DOHH2 (cell line): ENCODE measurements at regions not wholly inside any gene's neighbourhood (a gene's known extent, or its start where the extent isn't known, plus 50 kb on each side); places are given as distances from the start of the nearest gene placed in this dataset.

Experiments used
- H3F3A ChIP-seq: fragments of 200-600 bp; sonication (generic), shearing (Covaris generic); 2 replicates; pipeline ENCODE4 v1.6.0; 2016; ENCODE audit warnings: antibody characterized with exemption, mild to moderate bottlenecking; ENCODE audit not compliant: control insufficient read depth, insufficient read depth
- H3K27ac ChIP-seq: fragments of 200-600 bp; sonication (generic); 2 replicates; pipeline ENCODE4 v1.5.1; 2014; ENCODE audit warnings: low read depth, mild to moderate bottlenecking, low read length, moderate library complexity
- H3K27me3 ChIP-seq: fragments of 200-600 bp; sonication (generic); 2 replicates; pipeline ENCODE4 v1.6.1; 2014; ENCODE audit warnings: mild to moderate bottlenecking, low read length, mixed read lengths; ENCODE audit not compliant: control insufficient read depth
- H3K36me3 ChIP-seq: fragments of 200-600 bp; sonication (generic); 2 replicates; pipeline ENCODE4 v1.6.1; 2014; ENCODE audit warnings: mild to moderate bottlenecking, low read length, moderate library complexity, mixed read lengths; ENCODE audit not compliant: control insufficient read depth
- H3K4me1 ChIP-seq: fragments of 200-600 bp; sonication (generic); 2 replicates; pipeline ENCODE4 v1.6.1; 2014; ENCODE audit warnings: mild to moderate bottlenecking, low read length, mixed read lengths; ENCODE audit not compliant: control insufficient read depth
- H3K4me2 ChIP-seq: fragments of 200-600 bp; sonication (generic); 2 replicates; pipeline ENCODE4 v1.6.0; 2014; ENCODE audit warnings: mild to moderate bottlenecking, low read length, moderate library complexity
- H3K4me3 ChIP-seq: fragments of 200-600 bp; sonication (generic); 2 replicates; pipeline ENCODE4 v1.5.1; 2014; ENCODE audit warnings: mild to moderate bottlenecking, low read length, mixed read lengths
- H3K79me2 ChIP-seq: fragments of 200-600 bp; sonication (generic); 2 replicates; pipeline ENCODE4 v1.6.1; 2014; ENCODE audit warnings: mild to moderate bottlenecking, low read length, mixed read lengths; ENCODE audit not compliant: control insufficient read depth
- H3K9me2 ChIP-seq: fragments of 200-600 bp; sonication (generic); replicated peaks from 2 replicates; pipeline ENCODE4 v1.6.1; 2014; ENCODE audit warnings: mild to moderate bottlenecking, low read length, mixed read lengths; ENCODE audit not compliant: control insufficient read depth
- H3K9me3 ChIP-seq: fragments of 200-600 bp; sonication (generic); 2 replicates; pipeline ENCODE4 v1.6.1; 2014; ENCODE audit warnings: antibody characterized with exemption, low read length, mixed read lengths; ENCODE audit not compliant: control insufficient read depth, insufficient read depth
- H4K20me1 ChIP-seq: fragments of 200-600 bp; sonication (generic); 2 replicates; pipeline ENCODE4 v1.6.0; 2014; ENCODE audit warnings: low read depth, mild to moderate bottlenecking, antibody characterized with exemption, low read length, moderate library complexity; ENCODE audit not compliant: control insufficient read depth, insufficient read depth
- CTCF ChIP-seq: fragments of 200-600 bp; sonication (generic); IDR thresholded peaks from one replicate; pipeline ENCODE4 v1.5.1; 2014; ENCODE audit warnings: antibody characterized with exemption, mild to moderate bottlenecking, low read depth, low read length; ENCODE audit not compliant: poor library complexity, severe bottlenecking
- EZH2phosphoT487 ChIP-seq: fragments of 200-600 bp; sonication (generic); IDR thresholded peaks from 2 replicates; pipeline ENCODE4 v1.6.1; 2017; ENCODE audit warnings: borderline replicate concordance, mild to moderate bottlenecking, antibody characterized with exemption, low read length, moderate library complexity, mixed read lengths

GRCh38 chr2:184201246-184201645 is 397.1 kb upstream of the ZNF804A start:
- TF ChIP-seq EZH2phosphoT487 (no peak), CTCF (no peak)
- Histone ChIP-seq H3K27ac (no peak overlapping the region), H3K9me2 (no peaks in the 10 kb centered on the region), H3K9me3 (no peaks in the 10 kb centered on the region), H3K4me2 (no peak overlapping the region), H4K20me1 (no peaks in the 10 kb centered on the region), H3K36me3 (no peaks in the 10 kb centered on the region), H3K4me1 (no peaks in the 10 kb centered on the region), H3K79me2 (no peaks in the 10 kb centered on the region), H3F3A (no peaks in the 10 kb centered on the region), H3K27me3 (no peaks in the 10 kb centered on the region), H3K4me3 (no peak overlapping the region)

- no peaks in the 10 kb centered on the region for H4K20me1 ChIP-seq
- H3K27ac ChIP-seq, result no peak overlapping the region
- no peak overlapping the region for H3K4me3 ChIP-seq
- H3F3A ChIP-seq, result no peaks in the 10 kb centered on the region
- no peaks in the 10 kb centered on the region for H3K27me3 ChIP-seq
- TF ChIP-seq CTCF, result no peak
- no peak for TF ChIP-seq EZH2phosphoT487
- H3K79me2 ChIP-seq, result no peaks in the 10 kb centered on the region
- no peak overlapping the region for H3K4me2 ChIP-seq
- no peaks in the 10 kb centered on the region for H3K36me3 ChIP-seq
- no peaks in the 10 kb centered on the region for H3K9me2 ChIP-seq
- no peaks in the 10 kb centered on the region for H3K9me3 ChIP-seq
- H3K4me1 ChIP-seq, result no peaks in the 10 kb centered on the region
Measured at GRCh38 chr2:184203661-184204060, 394.7 kb upstream of the ZNF804A start.

- Histone ChIP-seq H3K27me3 (no peaks in the 10 kb centered on the region), H3K9me3 (no peaks in the 10 kb centered on the region), H3K9me2 (no peaks in the 10 kb centered on the region), H3K4me3 (no peak overlapping the region), H3K36me3 (no peaks in the 10 kb centered on the region), H3F3A (no peaks in the 10 kb centered on the region), H3K27ac (no peak overlapping the region), H3K79me2 (no peaks in the 10 kb centered on the region), H3K4me2 (no peak overlapping the region), H3K4me1 (no peaks in the 10 kb centered on the region), H4K20me1 (no peaks in the 10 kb centered on the region)
- TF ChIP-seq EZH2phosphoT487 (no peak), CTCF (no peak)
Measured at GRCh38 chr2:184205048-184205596, 393.2 kb upstream of the ZNF804A start.
